ENCODE measurements at regions not wholly inside any gene's neighbourhood (a gene's known extent, or its start where the extent isn't known, plus 50 kb on each side); places are given as distances from the start of the nearest gene placed in this dataset.

DNA sequence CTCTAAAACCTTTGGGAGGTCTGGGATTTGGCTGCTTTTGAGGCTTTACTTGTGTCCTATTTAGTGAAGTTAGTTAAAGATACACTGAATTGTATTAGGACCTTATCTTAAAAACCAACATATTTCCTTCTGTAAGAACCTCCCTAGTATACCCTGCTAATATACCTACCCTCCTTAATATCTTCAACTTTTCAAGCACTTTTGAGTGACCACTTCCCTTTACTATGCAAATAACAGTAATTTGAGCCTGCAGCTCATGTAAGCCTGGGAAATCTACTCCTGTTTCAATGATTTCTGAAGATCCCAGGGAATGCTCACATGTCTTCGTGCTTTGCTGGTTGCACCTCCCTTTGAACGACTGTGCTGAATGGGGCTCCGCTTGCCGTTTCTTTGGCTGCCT is 358.5 kb downstream of the YTHDC2 start:
- no peak for DNase-seq (ENCODE audit: extremely low read depth in 1 of 11, low read depth in 9 of 11, low spot score in 4 of 11)

DNA sequence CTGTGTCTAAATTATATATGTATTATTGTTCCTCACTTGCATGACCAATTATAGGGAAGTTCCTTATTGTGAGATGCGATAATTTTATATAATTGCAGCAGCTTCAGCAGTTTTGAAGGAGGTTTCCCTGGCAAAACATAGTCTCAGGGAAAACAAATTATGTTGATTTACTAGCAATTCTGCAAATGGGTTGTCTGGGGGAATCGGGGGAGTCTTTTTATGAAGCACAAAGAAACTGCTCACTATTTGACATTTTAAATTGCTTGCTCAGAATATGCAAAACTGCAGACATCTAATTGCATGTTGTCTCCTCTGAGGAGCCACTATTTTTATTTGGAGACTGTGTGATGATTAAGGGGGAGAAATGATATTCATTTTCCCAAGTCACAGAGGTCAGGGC is 361.6 kb downstream of the YTHDC2 start:
- no peak for DNase-seq (ENCODE audit: extremely low read depth in 1 of 11, low read depth in 9 of 11, low spot score in 4 of 11)

DNA sequence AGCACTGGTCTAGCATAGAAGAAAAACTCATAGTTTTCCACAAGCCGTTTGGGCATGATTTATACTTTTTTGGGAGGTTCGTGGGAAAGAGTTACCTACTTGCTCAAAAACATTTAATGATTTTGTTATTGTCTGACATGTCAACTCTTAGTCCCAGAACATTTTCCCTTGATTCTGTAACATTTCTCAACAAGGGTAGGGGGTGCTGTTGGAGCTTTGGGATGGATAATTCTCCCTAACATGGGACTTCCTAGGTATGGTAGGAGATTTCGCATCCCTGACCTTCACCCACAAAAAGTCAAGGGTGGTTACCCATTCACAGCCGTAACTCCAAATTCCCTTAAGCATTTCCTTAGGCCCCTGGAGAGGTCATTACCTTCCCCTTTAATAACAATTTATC is 378.0 kb downstream of the YTHDC2 start:
- DNase-seq (ENCODE audit: extremely low read depth in 1 of 11, low read depth in 9 of 11, low spot score in 4 of 11), result no peak

DNA sequence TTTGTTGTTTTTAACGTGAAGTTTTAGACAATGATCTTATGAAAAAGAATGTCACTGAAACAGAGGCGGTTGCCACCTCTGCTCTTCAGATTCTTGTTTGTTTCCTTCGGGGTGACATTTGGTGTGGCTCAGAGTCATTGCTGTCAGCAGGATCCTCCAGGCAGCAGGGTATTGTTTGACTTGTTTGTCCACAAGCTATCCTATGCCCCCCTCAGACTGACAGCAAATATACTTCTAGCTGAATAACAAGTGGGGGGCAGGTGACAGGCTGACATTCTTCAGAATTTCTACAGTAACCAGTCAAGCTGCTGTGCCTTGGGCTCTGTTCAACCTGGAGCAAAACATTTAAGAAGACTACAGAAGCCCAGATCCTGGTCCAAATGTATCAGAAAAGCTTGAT is 383.3 kb downstream of the YTHDC2 start:
- no peak for DNase-seq (ENCODE audit: extremely low read depth in 1 of 11, low read depth in 9 of 11, low spot score in 4 of 11)

DNA sequence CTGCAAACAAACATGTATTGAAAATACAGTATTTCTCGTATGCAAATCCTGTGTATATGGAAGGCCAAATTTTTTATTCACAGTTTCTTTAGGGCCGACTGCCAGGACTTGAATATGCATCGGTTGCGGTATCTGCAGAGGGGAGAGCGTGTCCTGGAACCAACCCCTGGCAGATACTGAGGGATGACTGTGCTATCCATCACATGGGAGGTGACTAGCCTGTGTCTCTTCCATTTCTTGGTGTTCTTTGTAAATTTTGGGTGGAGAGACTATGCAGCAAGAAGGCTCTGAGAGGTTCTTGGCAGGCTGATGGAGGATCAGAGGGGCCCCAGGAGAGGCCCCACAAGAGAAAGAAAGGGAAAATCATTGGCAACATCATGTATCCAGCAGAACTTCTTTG is 384.3 kb downstream of the YTHDC2 start:
- DNase-seq (ENCODE audit: extremely low read depth in 1 of 11, low read depth in 9 of 11, low spot score in 4 of 11), result no peak

DNA sequence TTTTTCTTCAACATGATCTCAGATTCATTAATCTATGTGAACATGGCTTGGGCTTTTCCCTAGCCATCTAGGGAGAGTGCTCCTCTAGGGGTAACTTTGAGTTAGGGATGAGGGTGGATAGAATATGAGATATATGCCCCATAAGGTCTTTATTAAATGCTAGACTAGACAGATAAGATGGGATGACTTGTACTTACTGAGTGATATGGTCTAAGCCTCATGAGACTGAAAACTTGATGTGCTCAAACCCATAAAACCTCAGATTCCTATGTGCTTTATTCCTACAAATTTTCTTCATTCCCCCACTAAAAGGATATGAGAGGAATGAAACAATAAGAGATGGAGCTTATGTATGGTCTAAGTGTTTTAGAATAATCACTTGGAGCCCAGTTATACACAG is 386.6 kb downstream of the YTHDC2 start:
- no peak for DNase-seq (ENCODE audit: extremely low read depth in 1 of 11, low read depth in 9 of 11, low spot score in 4 of 11)

DNA sequence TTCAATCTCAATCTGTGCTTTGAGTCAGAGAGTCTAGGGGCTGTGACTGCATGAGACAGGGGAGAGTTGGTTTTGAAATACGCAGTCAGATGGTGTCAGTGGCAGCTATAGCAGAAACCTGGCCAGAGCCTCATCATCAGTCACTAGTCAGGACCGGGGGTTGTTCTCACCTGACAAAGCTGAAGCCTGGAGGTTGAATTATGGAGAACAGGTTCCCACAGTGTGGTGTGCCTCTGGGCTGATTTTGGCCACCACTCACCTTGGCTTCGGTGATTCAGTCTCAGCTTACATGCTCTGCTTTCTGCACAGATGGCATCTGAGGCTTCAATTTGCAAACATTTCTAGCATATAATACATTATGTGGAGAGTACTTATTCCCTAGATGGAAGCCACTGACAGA is 387.3 kb downstream of the YTHDC2 start:
- no peak for DNase-seq (ENCODE audit: extremely low read depth in 1 of 11, low read depth in 9 of 11, low spot score in 4 of 11)

DNA sequence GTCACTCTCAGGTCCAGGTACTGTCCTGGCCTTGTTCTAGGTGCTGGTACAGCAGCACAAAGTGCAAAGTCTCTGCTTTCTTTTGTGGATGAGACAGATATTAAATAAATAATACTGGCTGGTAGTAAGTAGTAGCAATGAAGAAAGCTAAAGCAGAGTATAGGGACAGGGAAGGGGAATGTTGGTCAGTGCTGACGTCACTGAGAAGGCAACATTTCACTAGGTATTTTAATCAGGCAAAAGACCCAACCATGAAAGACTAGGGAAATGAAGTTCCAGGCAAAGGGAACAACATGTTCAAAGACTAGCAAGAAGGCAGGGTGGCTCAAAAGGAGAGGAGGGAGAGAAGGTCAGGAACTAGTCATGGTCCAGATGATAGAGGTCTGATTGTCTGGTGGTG is 388.2 kb downstream of the YTHDC2 start:
- no peak for DNase-seq (ENCODE audit: extremely low read depth in 1 of 11, low read depth in 9 of 11, low spot score in 4 of 11)

DNA sequence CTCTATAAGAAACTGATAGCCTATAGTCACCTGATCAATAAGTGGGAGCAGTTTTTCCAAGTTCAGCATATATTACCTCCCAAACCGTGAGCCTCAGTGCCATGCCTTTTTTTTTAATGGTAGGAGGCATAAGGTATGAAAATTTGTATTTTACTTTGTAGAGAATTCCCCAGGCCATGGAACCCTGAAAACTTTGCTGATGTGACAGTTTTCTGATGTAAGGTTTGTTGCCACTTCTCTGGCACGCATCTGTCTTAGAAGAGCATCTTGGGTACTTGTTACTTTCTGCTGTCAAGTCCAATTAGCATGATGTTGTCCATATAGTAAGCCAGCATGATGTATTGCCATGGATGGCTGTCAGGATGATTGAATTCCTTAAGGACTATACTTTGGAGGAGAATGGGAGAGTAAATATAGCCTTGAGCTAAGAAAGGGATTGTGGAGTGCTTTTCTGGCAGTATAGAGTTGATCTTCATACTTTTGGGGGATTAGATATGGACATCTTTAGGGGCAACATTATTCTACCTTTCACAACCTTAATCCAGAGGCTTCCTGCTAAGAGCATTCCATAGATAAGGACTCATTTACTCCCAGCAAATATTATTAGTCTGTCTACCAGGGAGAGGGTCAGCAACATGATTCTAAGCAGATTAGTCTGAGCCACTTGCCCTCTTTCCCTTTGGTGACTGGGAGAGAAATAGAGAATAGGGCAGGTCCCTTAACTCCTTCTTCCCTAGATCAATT is 389.6 kb downstream of the YTHDC2 start:
- DNase-seq (ENCODE audit: extremely low read depth in 1 of 11, low read depth in 9 of 11, low spot score in 4 of 11), result no peak

DNA sequence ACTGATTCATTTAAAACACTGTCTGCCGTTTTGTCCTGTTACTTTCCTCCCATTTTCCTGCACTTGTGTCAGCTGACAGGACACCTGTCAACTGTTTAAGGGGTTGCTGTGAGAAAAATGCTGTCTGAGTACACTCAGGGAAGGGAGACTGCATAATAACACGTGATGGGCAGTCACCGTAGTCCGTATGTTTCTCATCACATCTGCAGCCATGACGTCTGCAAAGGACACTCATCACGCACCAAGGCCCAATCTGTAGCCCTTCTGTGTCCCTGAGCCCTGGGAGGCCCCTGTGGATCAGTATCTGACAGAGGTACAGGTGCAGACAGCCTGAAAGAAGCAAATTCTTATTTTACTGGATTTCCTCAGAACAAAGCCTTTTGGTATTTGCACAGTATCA is 396.3 kb downstream of the YTHDC2 start:
- DNase-seq (ENCODE audit: extremely low read depth in 1 of 11, low read depth in 9 of 11, low spot score in 4 of 11), result no peak

DNA sequence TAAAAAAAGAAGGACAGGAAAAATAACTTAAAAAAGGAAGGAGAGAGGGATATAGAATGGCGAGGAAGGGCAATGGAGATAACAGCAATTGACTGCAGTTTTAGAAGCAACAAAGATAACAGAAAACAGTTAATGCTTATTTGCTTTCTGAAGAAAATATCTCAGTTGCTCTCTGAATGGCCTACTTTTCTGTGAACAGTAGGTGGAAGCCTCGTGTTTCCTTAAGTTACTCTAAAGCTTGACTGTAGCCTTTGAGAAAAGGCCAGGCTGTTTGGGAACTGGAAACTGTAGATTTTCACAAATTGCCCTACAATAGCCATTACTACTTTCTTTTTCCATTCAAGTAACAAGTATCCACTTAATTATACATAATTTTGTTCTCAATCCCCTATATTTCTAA is 404.5 kb downstream of the YTHDC2 start:
- DNase-seq (ENCODE audit: extremely low read depth in 1 of 11, low read depth in 9 of 11, low spot score in 4 of 11), result peak in 4 of 11 donors; percentile 3 to 16 (median 8)

DNA sequence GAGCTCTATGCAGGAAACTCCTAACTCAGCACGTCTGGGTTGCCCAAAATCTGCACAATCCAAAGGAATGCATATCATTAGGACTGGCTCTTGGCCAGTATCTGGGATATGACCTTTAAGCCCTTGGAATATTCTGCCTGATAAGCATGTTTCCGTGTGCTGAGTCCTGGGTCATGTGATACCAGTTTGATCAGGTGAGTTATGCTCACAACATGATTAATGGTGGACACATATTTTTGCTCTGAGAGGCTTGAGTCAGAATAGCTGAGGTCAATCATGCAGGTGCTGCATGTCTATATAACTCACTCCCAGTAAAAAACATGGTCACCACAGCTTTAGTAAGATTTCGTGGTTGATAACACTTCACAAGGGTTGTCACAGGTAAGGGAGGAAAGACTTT is 408.8 kb downstream of the YTHDC2 start:
- DNase-seq (ENCODE audit: extremely low read depth in 1 of 11, low read depth in 9 of 11, low spot score in 4 of 11), result peak in 1 of 11 donors; percentile 2

DNA sequence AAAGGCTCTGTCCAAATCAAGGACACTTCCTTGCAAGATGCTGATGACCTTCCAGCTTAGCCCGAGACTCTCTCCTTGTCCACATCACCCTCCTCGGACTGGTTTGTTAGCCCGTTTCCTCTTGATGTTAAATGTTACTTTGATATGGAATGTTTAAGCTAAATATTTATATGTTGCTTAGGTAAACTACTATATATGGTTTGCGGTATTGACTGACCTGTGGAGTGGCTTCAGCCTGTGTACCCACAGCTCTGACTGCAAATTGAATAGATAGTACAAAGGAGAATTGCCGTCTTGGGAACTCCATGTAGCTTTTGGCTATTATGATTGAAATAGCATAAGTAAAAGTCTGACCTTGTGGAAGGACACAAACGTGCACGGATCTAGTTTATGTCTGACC is 422.0 kb downstream of the YTHDC2 start:
- DNase-seq (ENCODE audit: extremely low read depth in 1 of 11, low read depth in 9 of 11, low spot score in 4 of 11), result no peak

DNA sequence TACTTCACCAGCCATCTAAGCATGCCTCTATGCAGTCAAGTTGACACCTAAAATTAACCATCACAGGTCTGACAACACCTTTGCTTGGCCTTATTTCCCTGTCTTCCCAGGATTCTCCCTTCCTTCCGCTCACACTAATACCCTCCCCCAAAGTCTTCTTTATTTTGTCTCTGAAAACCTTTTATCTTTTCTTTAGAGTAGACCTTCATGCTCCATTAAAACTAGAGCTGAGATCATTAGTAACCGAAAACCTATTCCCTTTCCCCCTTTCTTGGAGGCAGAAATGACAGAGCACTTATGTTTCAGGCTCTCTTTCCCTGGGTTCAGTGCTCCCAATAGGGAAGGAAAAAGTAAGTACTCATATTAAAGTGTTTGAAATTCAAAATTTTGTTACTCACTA is 423.8 kb downstream of the YTHDC2 start:
- peak in 3 of 11 donors; percentile 5 to 26 (median 26) for DNase-seq (ENCODE audit: extremely low read depth in 1 of 11, low read depth in 9 of 11, low spot score in 4 of 11)

DNA sequence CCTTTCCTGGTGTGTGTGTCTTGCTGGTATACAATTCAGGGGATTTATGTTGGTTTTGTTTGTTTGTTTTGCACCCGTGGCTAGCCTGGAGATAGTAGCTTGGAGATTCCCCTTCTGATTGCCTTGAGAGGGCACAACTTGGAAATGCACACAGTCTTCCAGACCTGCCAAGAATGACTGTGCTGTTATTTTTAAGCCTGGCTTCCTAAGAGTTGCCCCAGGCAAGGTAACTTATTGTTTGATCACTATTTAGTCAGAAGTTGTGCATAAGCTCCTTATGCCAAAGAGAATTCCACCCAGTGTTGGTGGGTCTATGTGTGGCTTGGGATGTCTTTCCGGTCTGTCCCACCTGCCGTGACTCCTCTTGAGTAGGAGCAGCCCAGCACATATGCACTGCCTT is 421.9 kb upstream of the KCNN2 start:
- no peak for DNase-seq (ENCODE audit: extremely low read depth in 1 of 11, low read depth in 9 of 11, low spot score in 4 of 11)

DNA sequence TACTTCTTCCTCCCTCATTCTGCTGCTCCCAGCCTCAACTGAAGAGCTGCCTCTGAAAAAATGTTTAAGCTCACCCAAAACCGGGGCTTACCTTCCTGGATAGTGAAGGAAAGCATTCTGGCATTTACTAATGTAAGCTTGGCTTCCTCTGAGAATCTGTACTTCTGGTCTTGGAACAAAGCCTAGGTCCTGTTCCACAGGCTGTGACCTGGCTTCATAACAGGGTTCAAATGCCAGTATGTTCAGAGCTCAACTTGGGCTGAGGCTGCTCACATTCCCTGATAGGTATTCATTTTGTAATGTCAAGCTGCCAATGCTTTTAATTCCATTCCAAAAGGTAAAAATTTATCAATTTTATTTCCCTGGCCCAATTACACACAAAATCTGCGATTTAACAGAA is 411.7 kb upstream of the KCNN2 start:
- DNase-seq (ENCODE audit: extremely low read depth in 1 of 11, low read depth in 9 of 11, low spot score in 4 of 11), result no peak

DNA sequence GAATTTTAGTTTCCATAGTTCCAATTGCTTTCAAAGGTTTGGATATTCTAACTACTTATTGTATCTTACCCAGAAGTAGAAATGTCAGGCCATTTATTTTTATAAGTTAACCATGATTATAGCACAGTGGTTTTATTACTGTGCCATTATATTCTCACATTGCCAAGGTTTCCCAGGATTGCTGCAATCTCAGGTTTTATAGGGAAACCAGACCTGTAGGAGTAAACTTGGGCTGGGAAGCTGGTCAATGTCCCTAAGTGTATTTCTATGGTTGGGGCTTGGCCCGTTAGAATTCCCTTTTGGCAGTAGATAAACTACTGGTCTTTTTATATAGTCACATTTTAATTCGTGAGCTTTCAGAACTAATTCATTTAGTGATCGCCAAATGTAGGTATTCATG is 396.6 kb upstream of the KCNN2 start:
- DNase-seq (ENCODE audit: extremely low read depth in 1 of 11, low read depth in 9 of 11, low spot score in 4 of 11), result no peak

DNA sequence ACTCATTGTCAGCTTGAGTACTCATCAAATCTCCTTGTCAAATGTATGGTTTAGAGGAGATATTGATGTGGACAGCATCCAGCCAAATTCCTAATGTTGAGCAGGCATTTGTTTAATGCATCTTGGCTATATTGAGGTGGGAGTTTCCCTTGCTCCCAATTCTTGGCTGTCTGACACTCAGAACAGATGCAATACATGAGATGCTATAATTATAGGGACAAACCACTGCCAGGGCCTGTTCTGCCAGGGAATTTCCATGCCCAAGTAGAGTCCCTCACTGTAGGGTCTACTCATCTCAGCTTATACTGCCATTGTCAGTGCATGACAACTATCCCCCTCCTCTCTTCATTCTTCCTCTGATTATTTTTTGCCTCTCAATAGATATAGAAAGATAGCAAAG is 392.0 kb upstream of the KCNN2 start:
- DNase-seq (ENCODE audit: extremely low read depth in 1 of 11, low read depth in 9 of 11, low spot score in 4 of 11), result no peak

DNA sequence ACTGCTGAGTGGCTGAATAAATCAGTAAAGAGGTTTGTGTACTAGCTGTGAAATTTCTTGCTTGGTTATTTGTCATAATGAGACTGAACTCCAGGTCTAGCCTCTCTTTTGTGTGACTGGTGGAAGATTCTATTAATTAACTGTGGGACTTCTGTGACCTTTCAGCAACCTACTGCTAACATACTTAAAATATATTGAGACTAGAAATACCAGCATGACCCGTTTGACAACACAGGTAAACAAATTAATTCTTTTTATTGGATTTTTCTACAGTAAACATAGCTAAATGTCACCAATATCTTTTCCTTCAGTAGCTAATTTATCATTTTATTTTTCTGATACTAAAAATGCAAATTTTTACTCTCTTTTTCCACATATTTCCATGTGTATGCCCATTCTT is 390.4 kb upstream of the KCNN2 start:
- no peak for DNase-seq (ENCODE audit: extremely low read depth in 1 of 11, low read depth in 9 of 11, low spot score in 4 of 11)

DNA sequence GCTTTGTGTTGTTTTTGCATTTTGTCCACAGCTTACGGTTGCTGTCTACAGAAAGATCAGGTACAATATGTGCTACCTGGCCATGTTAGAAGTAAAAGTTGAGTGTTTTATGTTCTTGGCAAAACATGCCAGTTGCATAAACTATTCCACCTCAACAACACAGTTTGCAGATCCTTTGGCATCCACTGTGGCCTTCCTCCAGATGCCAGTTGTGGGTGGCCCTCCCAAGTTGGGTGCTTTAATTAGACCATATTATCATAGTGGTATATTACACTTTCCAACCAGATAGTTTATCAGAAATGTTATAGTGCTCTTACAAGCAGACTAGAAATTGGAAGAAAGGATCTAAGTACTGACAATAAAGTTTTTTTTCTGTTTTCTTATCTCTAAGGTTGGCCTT is 386.9 kb upstream of the KCNN2 start:
- no peak for DNase-seq (ENCODE audit: extremely low read depth in 1 of 11, low read depth in 9 of 11, low spot score in 4 of 11)

DNA sequence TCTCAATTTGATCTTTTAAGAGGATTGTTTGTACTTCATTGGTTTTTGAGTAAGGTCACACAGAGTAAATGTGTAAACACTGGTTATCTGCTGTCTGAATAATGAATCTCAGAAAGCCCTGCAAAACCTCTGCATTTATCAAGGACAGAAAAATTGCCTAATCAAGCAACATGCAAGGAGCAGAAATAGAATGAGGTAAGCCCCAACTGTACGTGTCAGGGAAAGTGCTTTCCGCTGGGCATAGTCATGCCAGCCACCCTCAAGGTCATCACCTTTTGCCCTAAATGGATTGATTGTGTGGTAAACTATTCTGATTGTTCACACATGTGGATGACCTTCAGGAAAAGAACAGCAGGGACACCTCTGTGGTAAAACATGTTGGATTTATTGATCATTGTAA is 376.9 kb upstream of the KCNN2 start:
- DNase-seq (ENCODE audit: extremely low read depth in 1 of 11, low read depth in 9 of 11, low spot score in 4 of 11), result no peak

DNA sequence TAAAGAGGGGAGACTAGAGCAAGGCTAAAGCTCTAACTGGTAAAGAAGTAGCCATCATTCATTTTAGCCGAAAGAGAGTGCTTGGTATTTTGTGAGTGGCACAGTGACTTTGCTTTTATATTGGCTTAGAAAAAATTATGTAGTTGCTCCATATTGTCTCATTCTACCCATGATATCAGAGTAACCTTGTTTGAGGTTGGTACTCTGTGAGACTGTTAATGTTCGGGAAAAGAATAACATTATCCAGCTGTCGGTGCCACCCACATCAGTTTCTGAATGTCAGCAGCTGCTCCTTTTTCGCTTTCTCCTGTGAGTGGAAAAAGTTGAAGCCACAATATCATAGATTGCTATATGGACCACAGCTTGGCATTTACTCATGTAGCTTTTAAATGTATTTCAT is 376.4 kb upstream of the KCNN2 start:
- no peak for DNase-seq (ENCODE audit: extremely low read depth in 1 of 11, low read depth in 9 of 11, low spot score in 4 of 11)

Data from renal cortex interstitium (tissue), 11 donors.